HCT116 (cell line): ENCODE measurements at regions not wholly inside any gene's neighbourhood (a gene's known extent, or its start where the extent isn't known, plus 50 kb on each side); places are given as distances from the start of the nearest gene placed in this dataset.

Experiments
- CBX3 ChIP-seq: IDR thresholded peaks from 2 replicates; pipeline ENCODE4 v1.6.1; 2012; ENCODE audit warnings: low read depth
- CEBPB ChIP-seq: IDR thresholded peaks from 2 replicates; pipeline ENCODE4 v1.6.1; 2012; ENCODE audit warnings: low read depth
- EZH2 ChIP-seq: fragments of 200-600 bp; sonication (generic); IDR thresholded peaks from 2 replicates; pipeline ENCODE4 v1.6.1; 2017; ENCODE audit warnings: antibody characterized with exemption, mixed run types
- EZH2phosphoT487 ChIP-seq: fragments of 200-600 bp; IDR thresholded peaks from 2 replicates; pipeline ENCODE4 v1.6.1; 2018; ENCODE audit warnings: antibody characterized with exemption, borderline replicate concordance
- JUND ChIP-seq: IDR thresholded peaks from 2 replicates; pipeline ENCODE4 v1.6.1; 2012
- POLR2A ChIP-seq: IDR thresholded peaks from 2 replicates; pipeline ENCODE4 v1.7.0; 2011; ENCODE audit warnings: borderline replicate concordance; ENCODE audit not compliant: insufficient read depth, insufficient read length; ENCODE audit errors: extremely low read depth
- SP1 ChIP-seq: IDR thresholded peaks from 2 replicates; pipeline ENCODE4 v1.6.1; 2012; ENCODE audit warnings: low read depth
- TCF7L2 ChIP-seq: IDR thresholded peaks from 2 replicates; pipeline ENCODE4 v1.7.0; 2011; ENCODE audit warnings: borderline replicate concordance, inconsistent platforms; ENCODE audit not compliant: insufficient read depth, insufficient read length; ENCODE audit errors: extremely low read depth
- YY1 ChIP-seq: IDR thresholded peaks from 2 replicates; pipeline ENCODE4 v1.6.1; 2011; ENCODE audit warnings: low read length, low read depth, moderate library complexity, mild to moderate bottlenecking; ENCODE audit not compliant: insufficient replicate concordance; ENCODE audit errors: extremely low read depth
- ZFX ChIP-seq: fragments of 450-650 bp; IDR thresholded peaks from 2 replicates; pipeline ENCODE4 v1.6.1; 2017
- TF ChIP-seq, protein P1 (sequence below): IDR thresholded peaks from 2 replicates; pipeline ENCODE4 v1.6.1; 2011; ENCODE audit warnings: mild to moderate bottlenecking, low read length, moderate library complexity; ENCODE audit not compliant: insufficient replicate concordance; ENCODE audit errors: extremely low read depth
- TF ChIP-seq, protein P2 (sequence below), 3 experiments: fragments of 200-600 bp in 1 of 3; sonication (generic) in 1 of 3; IDR thresholded peaks in 2 of 3; conservative IDR thresholded peaks in 1 of 3; 2 replicates each; pipeline ENCODE4 v1.5.1; 2012 to 2017; ENCODE audit warnings: low read depth in 2 of 3, low read length in 2 of 3, antibody characterized with exemption in 1 of 3, borderline replicate concordance in 1 of 3, control low read depth in 1 of 3, mild to moderate bottlenecking in 1 of 3, mixed read lengths in 1 of 3, mixed run types in 1 of 3, moderate library complexity in 1 of 3; ENCODE audit not compliant: insufficient read depth in 1 of 3
- TF ChIP-seq, protein P3 (sequence below): IDR thresholded peaks from 2 replicates; pipeline ENCODE4 v1.6.1; 2012; ENCODE audit warnings: low read depth
- TF ChIP-seq, protein P4 (sequence below): IDR thresholded peaks from 2 replicates; pipeline ENCODE4 v1.6.1; 2012

DNA sequence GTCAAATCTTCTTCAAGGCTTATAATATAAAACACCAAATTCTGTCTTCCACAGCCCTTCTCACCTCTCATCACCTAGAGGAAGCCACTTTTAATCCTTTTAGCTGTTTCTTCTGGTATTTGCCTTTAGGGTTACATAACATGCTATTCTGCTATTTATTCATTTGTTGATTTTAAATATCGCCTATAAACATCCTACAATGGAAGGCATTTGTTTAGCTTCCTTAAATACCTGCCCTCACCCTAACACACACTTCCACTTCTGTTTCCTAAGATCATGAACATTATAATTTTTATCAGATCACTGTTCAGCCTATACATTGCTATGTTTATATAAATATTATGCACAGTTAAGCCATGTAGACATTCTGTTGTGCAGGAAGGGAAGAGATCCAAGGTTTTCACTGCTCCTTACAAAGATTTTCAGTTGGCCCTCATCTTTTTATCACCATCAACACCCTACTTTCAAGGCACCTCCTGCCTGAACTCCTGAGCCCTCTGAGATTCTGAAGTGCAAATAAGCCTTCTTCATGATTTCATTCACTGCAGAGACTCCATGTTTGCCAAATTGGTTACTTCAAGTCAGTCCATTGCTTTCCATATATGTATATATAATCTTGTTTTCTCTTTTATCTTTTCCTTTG, 356.9 kb upstream of the ACTBL2 start:
- TF ChIP-seq EZH2: no peak
- TF ChIP-seq, protein P1, sequence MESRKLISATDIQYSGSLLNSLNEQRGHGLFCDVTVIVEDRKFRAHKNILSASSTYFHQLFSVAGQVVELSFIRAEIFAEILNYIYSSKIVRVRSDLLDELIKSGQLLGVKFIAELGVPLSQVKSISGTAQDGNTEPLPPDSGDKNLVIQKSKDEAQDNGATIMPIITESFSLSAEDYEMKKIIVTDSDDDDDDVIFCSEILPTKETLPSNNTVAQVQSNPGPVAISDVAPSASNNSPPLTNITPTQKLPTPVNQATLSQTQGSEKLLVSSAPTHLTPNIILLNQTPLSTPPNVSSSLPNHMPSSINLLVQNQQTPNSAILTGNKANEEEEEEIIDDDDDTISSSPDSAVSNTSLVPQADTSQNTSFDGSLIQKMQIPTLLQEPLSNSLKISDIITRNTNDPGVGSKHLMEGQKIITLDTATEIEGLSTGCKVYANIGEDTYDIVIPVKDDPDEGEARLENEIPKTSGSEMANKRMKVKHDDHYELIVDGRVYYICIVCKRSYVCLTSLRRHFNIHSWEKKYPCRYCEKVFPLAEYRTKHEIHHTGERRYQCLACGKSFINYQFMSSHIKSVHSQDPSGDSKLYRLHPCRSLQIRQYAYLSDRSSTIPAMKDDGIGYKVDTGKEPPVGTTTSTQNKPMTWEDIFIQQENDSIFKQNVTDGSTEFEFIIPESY: no peak
- TF ChIP-seq, protein P2, sequence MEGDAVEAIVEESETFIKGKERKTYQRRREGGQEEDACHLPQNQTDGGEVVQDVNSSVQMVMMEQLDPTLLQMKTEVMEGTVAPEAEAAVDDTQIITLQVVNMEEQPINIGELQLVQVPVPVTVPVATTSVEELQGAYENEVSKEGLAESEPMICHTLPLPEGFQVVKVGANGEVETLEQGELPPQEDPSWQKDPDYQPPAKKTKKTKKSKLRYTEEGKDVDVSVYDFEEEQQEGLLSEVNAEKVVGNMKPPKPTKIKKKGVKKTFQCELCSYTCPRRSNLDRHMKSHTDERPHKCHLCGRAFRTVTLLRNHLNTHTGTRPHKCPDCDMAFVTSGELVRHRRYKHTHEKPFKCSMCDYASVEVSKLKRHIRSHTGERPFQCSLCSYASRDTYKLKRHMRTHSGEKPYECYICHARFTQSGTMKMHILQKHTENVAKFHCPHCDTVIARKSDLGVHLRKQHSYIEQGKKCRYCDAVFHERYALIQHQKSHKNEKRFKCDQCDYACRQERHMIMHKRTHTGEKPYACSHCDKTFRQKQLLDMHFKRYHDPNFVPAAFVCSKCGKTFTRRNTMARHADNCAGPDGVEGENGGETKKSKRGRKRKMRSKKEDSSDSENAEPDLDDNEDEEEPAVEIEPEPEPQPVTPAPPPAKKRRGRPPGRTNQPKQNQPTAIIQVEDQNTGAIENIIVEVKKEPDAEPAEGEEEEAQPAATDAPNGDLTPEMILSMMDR (IDR thresholded peaks at IDR 0.05 in 2 of 3, conservative IDR thresholded peaks at IDR 0.05 in 1 of 3; ENCODE audit: borderline replicate concordance in 1 of 3, insufficient read depth in 1 of 3, low read depth in 2 of 3, low read length in 2 of 3): no peak
- no peak for TF ChIP-seq POLR2A
- no peak for TF ChIP-seq CEBPB
- TF ChIP-seq, protein P3, sequence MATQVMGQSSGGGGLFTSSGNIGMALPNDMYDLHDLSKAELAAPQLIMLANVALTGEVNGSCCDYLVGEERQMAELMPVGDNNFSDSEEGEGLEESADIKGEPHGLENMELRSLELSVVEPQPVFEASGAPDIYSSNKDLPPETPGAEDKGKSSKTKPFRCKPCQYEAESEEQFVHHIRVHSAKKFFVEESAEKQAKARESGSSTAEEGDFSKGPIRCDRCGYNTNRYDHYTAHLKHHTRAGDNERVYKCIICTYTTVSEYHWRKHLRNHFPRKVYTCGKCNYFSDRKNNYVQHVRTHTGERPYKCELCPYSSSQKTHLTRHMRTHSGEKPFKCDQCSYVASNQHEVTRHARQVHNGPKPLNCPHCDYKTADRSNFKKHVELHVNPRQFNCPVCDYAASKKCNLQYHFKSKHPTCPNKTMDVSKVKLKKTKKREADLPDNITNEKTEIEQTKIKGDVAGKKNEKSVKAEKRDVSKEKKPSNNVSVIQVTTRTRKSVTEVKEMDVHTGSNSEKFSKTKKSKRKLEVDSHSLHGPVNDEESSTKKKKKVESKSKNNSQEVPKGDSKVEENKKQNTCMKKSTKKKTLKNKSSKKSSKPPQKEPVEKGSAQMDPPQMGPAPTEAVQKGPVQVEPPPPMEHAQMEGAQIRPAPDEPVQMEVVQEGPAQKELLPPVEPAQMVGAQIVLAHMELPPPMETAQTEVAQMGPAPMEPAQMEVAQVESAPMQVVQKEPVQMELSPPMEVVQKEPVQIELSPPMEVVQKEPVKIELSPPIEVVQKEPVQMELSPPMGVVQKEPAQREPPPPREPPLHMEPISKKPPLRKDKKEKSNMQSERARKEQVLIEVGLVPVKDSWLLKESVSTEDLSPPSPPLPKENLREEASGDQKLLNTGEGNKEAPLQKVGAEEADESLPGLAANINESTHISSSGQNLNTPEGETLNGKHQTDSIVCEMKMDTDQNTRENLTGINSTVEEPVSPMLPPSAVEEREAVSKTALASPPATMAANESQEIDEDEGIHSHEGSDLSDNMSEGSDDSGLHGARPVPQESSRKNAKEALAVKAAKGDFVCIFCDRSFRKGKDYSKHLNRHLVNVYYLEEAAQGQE: no peak
- TF ChIP-seq, protein P4, sequence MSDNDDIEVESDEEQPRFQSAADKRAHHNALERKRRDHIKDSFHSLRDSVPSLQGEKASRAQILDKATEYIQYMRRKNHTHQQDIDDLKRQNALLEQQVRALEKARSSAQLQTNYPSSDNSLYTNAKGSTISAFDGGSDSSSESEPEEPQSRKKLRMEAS: no peak
- TF ChIP-seq JUND: no peak
- no peak for TF ChIP-seq TCF7L2
- no peak for TF ChIP-seq CBX3
- TF ChIP-seq EZH2phosphoT487: no peak
- TF ChIP-seq ZFX: no peak
- TF ChIP-seq SP1: no peak
- TF ChIP-seq YY1: no peak
